NCI-H82 treated with DMSO at 0.1 percent for 48 hours (cell line): ENCODE measurements at regions not wholly inside any gene's neighbourhood (a gene's known extent, or its start where the extent isn't known, plus 50 kb on each side); places are given as distances from the start of the nearest gene placed in this dataset.
"Not testable (repeated sequence)": the region's sequence is repeated elsewhere in the genome, so short reads cannot be mapped to it uniquely, and the experiment has no call there.

ENCODE experiments used
- DNase-seq: peaks from one replicate; lab custom pipeline; 2025; ENCODE audit not compliant: unreplicated experiment; lab: John Stamatoyannopoulos, UW

DNA sequence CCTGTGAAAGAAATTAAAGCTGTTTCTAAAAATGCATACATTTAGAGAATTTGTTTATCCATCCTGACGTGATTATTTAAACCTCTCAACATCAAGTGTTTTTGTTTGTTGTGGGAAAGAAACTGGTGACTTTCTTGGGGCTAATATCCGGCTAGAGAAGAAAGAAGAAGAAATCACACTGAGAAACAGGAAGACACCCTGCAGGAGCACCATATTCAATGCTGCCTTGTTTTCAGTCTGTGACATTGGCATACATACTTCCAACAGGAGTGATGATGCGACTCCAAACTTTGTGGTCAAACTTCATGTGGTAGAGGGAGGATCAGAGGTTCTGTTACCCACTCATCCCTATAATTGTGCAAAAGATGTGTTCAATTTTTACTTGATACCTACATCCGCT lies 997.6 kb upstream of the CITED2 start:
- no peak for DNase-seq

DNA sequence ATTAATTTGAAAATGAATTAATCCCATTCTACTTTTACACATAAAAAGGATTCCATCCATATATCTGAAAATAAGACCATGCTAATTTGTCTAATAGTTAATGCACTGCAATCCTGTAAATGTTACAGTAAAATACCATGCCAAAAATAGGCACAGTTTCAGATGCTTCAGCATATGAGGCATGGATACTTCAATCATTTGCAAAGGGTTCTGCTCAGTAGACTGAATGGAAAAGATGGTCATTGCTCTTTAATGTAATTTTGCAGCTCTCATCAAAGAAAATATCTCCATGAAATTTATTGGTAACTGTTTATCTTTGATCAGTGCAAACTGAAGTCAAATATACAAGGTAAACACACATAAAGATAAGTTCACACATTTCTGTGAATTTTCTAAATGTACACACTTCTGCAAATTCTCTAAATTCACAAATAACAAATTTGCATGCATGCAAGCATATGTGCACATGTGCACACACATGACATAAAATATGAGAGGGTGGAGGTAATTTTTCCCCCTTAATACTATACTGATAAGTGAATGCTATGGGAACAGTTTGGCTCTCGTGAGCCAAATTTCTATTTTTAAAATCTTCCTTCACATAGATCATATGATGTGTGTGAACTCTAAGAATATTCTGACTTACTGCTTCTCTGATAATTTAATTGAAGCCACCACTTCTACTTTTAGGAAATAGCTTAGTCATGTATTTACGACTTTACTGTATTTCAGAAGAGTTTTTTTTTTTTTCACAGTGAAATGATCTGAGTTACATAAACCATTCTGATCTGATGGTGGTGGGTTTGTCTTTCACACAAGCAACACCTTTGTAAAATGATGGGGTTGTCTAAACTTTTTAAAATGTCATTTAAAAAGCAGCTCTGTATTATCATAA lies 996.8 kb upstream of the CITED2 start:
- no peak for DNase-seq

DNA sequence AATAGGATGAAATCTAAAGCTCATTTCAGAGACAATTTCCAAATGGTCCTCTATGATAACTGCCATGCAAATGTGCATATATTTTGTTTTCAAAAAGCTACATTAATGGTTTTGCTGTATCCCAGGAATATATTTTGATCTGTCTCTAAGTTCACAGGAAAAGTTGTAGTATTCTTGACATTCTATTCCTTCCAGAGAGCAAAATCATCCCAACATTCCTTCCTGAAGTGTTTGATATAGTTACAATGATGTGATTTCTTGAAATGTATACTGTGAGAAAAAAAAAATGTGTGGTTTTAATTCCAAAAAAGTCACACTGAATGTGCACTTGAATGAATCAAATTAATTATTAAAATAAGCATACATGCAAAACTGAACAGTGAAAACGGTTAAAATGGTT lies 996.0 kb upstream of the CITED2 start:
- DNase-seq = no peak

DNA sequence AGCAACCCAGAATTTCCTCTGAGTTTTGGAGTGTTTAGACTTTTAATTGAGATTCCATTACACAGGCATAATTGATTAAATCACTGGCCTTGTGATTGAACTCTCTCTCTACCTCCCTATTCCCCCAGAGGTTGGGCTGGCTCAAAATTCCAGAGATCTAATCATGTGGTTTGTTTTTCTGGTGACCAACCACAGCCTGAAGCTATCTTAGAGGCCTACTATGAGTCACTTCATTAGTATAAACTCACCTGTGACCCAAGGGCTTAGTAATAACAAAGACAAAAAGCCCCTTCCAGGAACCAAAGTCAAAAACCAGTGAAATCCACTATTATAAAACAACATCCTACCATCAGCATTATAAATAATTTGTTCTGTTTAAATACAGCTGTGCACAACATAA lies 992.5 kb upstream of the CITED2 start:
- no peak for DNase-seq

DNA sequence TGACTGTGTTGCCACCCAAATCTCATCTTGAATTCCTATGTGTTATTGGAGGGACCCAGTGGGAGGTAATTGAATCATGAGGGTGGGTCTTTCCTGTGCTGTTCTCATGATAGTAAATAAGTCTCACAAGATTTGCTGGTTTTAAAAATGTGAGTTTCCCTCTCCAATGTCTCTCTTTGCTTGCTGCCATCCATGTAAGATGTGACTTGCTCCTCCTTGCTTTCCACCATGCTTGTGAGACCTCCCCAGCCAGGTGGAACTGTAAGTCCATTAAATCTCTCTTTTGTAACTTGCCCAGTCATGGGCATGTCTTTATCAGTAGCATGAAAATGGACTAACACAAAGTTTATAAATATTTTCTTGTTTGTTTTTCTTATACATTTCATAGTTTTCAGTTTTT lies 990.5 kb upstream of the CITED2 start:
- no peak for DNase-seq

DNA sequence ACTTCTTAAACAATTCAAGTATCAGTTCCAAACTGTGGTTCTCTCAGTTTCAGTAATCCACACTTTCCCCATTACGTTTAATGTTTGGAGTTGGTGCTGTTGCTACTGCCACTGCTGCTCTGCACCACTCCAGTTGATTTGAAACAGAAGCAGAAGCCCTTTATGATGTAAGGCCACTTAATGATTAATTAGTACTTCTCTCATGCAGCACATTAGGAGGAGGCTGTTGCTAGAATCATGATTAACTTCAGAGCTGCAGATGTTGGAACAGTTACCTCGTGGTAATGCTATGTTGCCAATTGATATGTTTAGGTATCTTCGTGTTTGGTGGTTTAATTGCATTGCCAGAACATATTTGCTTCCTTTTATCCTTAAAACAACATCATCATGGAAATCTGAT lies 986.2 kb upstream of the CITED2 start:
- DNase-seq = no peak

DNA sequence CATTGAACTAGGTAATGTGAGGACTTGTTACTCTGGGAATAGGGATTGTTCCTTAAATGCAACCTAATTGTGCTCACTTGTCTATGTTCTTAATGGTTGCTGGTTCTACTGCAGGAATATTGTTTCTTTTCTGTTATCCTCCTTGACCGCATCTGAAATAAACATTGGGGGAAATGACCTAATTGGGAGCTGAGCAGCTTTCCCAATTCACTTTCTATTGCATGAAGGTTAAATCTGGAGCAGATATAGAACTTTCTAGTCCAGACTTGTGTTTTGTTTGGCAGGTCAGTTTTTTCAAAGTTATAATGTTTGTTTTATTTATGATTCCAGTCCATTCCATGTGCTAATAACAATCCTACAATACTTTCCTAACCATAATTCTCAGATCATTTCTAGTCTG lies 981.0 kb upstream of the CITED2 start:
- DNase-seq = no peak

DNA sequence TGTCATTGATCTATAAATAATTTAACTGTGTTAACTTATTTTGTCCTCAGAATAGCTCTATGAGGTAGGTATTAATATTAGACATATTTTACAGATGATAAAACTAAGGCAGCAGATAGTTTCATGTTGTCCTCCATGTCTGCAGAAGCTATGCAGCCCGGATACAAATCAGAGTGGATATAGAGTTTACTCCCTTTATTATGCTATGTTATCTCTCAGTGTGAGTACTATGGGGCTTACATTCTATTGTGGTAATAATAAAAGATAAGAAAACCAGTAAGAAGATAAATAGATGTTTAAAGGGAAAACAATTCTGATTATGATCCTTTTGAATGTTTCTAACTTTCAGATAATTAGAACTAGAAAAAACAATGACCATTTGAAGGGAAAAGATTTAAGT lies 979.8 kb upstream of the CITED2 start:
- DNase-seq = no peak

DNA sequence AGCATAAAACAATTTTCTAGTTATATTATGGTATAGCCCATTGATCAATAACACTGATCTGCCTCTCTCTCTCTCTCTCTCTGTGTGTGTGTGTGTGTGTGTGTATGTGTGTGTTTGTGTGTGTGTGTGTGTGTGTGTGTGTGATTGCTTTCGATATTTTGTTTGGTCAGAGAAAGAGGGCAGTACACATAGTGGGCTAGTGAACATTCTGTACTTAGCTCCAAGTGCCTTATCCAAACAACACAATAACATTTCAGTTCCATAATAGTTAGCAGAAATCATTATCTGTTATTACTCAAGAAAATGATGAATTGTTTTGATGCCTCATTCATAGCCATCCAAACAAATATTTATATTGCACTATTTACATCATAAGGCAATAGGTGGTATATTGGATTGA lies 979.1 kb upstream of the CITED2 start:
- no peak for DNase-seq

DNA sequence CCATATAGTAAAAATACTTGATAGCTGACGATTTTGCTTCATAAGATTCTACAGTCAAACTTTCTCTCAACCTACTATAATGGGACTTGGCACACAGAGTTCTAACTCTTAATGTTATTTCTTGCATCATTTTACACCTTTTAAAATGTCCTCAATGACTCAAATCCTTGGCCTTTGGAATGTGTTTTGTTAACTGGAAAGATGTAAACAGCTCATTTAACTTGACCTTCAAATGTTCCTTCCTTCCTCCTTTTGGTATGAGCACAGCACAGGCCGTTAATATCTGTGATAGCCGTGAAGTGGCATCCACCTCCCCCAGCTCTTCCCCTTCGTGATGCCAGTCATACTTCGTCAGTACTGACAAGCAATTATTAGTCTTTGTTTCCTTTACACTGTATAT lies 972.0 kb upstream of the CITED2 start:
- DNase-seq = no peak

DNA sequence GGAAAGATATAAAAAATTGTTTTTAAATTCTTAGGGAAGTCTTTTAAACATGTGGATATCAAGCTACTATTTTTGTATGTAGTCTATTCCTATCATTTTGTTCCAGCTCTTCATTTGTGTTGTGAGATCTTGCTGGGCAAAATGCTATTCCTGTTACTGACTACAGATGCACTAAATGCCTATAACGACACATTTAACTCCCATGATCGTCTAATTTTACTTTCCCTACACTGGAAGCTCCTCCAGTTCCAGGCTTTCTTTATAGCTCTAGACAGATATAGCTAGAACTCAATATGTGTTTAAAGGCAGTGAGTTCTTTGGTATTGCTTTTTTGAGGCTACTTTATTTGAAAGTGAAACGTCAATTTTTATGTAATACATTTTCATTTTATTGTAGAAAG lies 971.5 kb upstream of the CITED2 start:
- no peak for DNase-seq

DNA sequence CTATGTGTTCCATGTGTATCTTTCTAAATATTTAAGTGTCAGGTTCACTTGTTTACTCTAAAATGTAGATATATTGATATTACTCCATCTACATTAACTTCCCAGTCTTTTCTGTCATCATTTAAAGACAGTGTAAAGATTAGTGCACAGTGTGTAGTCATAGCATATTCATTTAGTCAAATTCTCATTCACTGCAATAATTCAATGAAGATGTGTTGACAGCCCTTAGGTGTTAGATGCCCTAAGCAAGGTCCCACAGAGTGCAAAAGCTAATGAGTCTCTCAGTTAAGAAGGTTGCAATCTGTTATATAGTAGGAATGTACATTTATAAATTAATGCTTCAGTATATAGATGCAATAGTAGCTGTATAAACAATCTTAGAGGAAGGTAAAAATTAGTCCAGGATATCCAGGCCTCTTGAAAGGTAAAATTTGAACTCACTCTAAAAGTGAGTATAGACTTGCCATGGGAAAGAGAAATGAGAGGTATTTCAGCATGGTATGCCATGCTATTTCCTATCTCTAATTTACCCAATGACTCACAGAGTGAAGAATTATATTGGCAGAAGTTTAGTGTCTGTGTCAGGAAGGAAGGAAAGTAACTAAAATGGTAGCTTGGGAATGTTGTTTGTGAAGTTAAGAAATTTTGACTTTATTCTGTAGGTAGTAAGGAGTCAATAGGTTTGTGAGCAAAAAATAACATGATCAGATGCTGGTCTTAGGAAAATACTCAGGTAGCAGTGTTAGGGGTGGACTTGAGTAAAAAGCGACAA lies 969.9 kb upstream of the CITED2 start:
- no peak for DNase-seq

DNA sequence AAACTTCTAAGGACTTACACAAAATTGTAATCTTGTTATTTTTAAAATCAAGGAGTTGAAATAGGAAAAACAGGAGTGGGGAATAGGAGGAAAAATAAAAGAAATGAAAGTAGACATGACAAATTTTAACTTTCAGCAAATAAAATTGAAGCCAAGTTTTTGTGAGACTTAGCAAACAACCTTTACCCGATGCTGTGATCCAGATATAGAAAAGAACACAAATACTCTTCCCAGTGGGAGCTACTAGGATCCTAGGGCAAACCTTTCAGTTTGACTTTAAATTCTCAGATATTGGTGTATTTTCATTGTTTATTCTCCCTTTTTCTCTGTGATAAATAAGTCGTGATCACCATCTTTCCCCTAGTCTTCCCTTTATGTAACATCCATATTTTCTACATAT lies 968.7 kb upstream of the CITED2 start:
- no peak for DNase-seq

DNA sequence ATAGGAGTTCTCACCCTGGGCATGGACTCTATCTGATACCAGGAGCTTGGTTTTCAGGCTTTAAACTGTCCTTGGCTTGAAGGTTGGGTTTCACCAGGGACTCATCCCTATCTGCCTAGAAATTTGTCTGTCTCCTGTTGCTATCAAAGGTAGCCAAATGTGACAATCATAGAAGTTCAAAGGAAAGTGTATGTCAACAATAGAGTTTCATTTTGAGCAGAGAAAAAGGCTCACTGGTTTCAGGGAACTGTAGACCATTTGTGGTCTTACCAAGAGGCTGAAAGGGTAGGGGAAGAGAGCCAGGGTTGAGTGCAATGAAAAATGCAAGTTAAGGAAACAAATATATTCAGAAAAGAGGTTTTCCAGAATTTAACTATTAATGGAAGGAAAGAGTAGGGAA lies 966.8 kb upstream of the CITED2 start:
- no peak for DNase-seq

DNA sequence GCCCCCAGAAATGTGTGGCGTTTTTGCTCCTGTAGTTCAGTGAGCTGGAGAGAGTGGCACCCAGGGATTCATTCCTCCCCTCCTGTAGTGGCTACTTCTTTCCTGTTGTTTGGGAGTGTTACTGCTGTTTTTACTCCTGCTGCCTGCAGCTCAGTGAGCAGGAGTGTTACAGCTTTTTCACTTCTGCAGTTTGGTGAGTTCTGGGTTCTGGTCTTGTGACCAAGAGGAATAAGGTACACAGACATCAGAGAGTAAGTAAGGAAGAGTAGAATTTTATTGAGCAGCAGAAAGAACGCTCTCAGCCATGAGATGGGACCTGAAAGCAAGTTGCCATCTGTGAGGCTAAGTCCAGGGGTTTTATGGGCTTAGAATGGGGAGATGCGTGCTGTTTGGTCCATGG lies 966.3 kb upstream of the CITED2 start:
- DNase-seq = no peak

DNA sequence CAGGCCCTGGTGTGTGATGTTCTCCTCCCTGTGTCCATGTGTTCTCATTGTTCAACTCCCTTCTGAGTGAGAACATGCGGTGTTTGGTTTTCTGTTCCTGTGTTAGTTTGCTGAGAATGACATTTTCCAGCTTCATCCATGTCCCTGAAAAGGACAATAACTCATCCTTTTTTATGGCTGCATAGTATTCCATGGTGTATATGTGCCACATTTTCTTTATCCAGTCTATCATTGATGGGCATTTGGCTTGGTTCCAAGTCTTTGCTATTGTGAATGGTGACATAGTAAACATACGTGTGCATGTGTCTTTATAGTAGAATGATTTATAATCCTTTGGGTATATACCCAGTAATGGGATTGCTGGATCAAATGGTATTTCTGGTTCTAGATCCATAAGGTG lies 964.6 kb upstream of the CITED2 start:
- DNase-seq = not testable (repeated sequence)

DNA sequence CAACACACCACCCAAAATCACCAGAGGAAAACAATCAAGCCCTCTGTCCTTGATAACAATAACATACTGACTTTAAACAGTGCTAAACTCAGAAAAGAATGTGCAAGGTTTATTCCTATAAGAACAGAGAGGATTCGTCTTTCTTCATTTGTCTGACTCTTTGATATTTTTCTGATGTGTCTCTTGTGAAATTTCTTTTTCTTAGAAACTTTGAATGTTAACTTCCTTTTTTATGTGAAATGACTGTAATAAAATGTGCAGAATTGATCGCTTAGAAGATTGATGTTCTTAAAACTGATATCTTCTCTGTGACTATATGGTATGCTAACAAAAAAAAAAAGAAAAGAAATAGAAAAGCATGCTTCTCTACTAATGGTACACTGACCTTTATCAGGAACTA lies 947.4 kb upstream of the CITED2 start:
- DNase-seq = no peak

DNA sequence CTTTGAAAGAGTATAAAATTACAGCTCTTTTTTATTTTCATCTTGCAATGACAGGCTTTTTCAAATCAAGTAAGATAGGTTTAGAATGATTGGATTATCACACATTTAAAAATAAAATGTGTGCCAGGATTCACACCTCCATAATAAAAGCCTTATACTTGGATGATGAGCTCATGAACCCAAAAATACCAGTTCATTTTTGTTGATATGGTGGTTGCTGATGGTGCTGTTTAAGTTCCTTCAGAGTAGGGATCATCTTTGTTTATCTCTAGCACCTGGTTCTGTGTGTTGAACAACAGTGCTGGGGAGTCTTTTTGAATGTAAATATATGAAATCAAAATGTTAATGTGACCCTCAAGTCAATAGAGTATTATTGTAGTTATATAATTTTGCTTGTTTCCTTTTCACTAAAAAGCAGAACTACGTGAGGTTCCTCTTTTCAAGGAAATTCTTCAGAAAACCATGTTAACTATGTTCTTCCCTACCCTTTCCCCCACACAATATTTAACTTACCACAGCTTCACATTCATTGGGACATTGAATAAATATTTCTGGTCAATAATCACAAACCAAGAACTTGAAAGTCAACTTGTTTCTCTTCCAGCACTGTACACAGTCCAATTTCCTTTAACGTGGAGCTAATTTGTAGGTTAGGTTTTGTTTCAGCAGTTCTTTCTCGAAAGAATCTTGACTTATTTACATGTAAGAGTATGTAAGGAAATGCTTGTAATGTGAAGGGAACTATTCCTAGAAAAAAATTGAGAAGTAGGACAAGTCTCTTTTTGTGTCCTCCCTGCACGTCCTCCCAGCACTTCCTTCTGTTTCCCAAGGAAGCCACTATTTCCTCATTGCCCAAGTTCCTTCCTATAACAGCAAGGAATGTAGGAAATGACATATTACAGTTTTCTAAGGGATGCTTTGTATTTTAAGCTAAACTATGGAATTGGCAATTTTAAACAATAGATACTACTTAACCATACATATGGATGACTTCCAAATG lies 945.9 kb upstream of the CITED2 start:
- no peak for DNase-seq

DNA sequence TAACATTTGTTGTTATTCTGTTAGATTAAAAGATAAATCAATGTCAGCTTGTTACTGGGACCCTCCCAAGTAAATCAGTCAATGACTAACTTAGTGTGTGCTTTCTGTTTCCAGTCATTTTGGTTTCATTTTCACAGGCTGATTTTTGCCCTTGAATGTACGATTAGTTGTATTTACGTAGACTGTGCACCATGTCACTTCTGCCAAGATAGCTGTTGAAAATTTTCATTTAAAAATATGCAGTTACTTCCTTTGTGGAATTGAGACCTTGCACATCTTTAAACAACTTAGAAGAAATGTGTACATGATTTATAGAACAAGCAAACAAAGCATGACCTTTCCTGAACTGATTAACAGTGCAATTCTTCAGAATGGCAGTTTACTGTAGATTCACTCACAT lies 944.8 kb upstream of the CITED2 start:
- DNase-seq = no peak

DNA sequence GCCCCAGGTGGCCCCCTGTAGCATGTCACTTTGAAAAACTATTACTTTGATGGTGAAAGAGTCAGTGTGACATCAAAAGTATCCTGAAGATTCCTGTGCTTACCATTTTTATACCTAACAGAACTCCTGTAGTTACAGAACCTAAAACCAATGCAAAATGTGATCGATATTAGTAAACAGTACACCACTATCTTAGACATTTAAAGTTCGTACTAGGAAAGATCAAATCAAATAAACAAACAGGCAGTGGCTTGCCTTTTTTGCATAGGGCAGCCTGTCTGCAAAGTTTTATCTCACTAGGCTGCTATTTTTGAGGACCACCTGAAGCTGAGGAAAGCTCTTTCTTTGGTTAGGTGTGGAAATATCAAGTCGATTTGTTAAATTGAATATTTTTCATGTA lies 944.0 kb upstream of the CITED2 start:
- DNase-seq = no peak

DNA sequence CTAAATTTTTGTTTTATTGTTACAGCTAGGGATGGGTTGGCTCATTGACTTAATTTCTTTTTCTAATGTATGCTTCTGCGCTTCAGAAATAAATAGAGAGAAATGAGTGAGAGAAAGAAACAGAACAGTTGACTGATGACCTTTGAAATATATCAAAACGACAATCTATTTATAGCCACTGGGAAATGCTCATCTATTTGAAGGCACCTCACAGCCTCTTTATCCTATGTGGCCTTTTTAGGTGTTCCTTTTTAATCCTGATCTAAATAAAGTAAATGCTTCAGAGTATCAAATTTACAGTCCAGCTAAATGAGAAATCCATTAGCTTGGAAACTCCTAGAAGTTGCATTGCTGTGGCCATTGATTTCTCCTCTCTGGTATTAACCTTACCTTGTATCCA lies 943.5 kb upstream of the CITED2 start:
- no peak for DNase-seq
